ENCODE measurements at regions not wholly inside any gene's neighbourhood (a gene's known extent, or its start where the extent isn't known, plus 50 kb on each side); places are given as distances from the start of the nearest gene placed in this dataset.

- POLR2A ChIA-PET (ENCODE audit: unreplicated experiment) = interaction anchor here (0.6 kb wide), 1 partner anchor 291 kb away, joined by 4 read pairs; no protein-coding TSS in a partner anchor
- BruUV-seq (replicated peaks) = no TSS peak
- no peak overlapping the region for H3K27ac ChIP-seq
- H4K20me1 ChIP-seq (ENCODE audit: insufficient read depth) = no peaks in the 10 kb centered on the region
- no peaks in the 10 kb centered on the region for H3K4me1 ChIP-seq (replicated peaks; ENCODE audit: insufficient read depth)
- CTCF ChIA-PET = no interaction called here
- TF ChIP-seq, protein P1, sequence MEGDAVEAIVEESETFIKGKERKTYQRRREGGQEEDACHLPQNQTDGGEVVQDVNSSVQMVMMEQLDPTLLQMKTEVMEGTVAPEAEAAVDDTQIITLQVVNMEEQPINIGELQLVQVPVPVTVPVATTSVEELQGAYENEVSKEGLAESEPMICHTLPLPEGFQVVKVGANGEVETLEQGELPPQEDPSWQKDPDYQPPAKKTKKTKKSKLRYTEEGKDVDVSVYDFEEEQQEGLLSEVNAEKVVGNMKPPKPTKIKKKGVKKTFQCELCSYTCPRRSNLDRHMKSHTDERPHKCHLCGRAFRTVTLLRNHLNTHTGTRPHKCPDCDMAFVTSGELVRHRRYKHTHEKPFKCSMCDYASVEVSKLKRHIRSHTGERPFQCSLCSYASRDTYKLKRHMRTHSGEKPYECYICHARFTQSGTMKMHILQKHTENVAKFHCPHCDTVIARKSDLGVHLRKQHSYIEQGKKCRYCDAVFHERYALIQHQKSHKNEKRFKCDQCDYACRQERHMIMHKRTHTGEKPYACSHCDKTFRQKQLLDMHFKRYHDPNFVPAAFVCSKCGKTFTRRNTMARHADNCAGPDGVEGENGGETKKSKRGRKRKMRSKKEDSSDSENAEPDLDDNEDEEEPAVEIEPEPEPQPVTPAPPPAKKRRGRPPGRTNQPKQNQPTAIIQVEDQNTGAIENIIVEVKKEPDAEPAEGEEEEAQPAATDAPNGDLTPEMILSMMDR (conservative IDR thresholded peaks at IDR 0.05) = no peak
- TF ChIP-seq EZH2 (IDR thresholded peaks at IDR 0.05; ENCODE audit: low read depth) = no peak
- no peak overlapping the region for H2AFZ ChIP-seq
- no peaks in the 10 kb centered on the region for H3K27me3 ChIP-seq (ENCODE audit: insufficient read depth, low read depth)
- no peak for DNase-seq
- no peaks in the 10 kb centered on the region for H3K36me3 ChIP-seq (ENCODE audit: low read depth)
- H3K4me3 ChIP-seq = no peak overlapping the region
- no peaks in the 10 kb centered on the region for H3K79me2 ChIP-seq (ENCODE audit: low read depth)
- H3K9me2 ChIP-seq (ENCODE audit: insufficient read depth) = no peaks in the 10 kb centered on the region; the same call in none of the 2 replicates
- intact Hi-C loops (cut with micrococcal nuclease; ENCODE audit: unreplicated experiment) = no loop called here
- H3F3A ChIP-seq (ENCODE audit: insufficient read depth, low read depth) = no peaks in the 10 kb centered on the region
- H3K9me3 ChIP-seq (ENCODE audit: insufficient read depth, low read depth) = no peaks in the 10 kb centered on the region
- H3K4me2 ChIP-seq = no peak overlapping the region
Measured at GRCh38 chr20:40050596-40050995, 638.4 kb downstream of the MAFB start.

GRCh38 chr20:40049854-40050253 lies 639.2 kb downstream of the MAFB start:
- H3K27me3 ChIP-seq (ENCODE audit: insufficient read depth, low read depth) = no peaks in the 10 kb centered on the region
- DNase-seq = no peak
- no peak for TF ChIP-seq EZH2 (IDR thresholded peaks at IDR 0.05; ENCODE audit: low read depth)
- TF ChIP-seq, protein P1 (conservative IDR thresholded peaks at IDR 0.05) = no peak
- no TSS peak for BruUV-seq (replicated peaks)
- no peaks in the 10 kb centered on the region; the same call in none of the 2 replicates for H3K9me2 ChIP-seq (ENCODE audit: insufficient read depth)
- no peaks in the 10 kb centered on the region for H3K4me1 ChIP-seq (replicated peaks; ENCODE audit: insufficient read depth)
- CTCF ChIA-PET = no interaction called here
- no peak overlapping the region for H3K27ac ChIP-seq
- H3K4me3 ChIP-seq = no peak overlapping the region
- intact Hi-C loops (cut with micrococcal nuclease; ENCODE audit: unreplicated experiment) = no loop called here
- H3K36me3 ChIP-seq (ENCODE audit: low read depth) = no peaks in the 10 kb centered on the region
- H3K79me2 ChIP-seq (ENCODE audit: low read depth) = no peaks in the 10 kb centered on the region
- POLR2A ChIA-PET (ENCODE audit: unreplicated experiment) = no interaction called here
- H4K20me1 ChIP-seq (ENCODE audit: insufficient read depth) = no peaks in the 10 kb centered on the region
- H3K4me2 ChIP-seq = no peak overlapping the region
- H3K9me3 ChIP-seq (ENCODE audit: insufficient read depth, low read depth) = no peaks in the 10 kb centered on the region
- no peaks in the 10 kb centered on the region for H3F3A ChIP-seq (ENCODE audit: insufficient read depth, low read depth)
- no peak overlapping the region for H2AFZ ChIP-seq

DNA sequence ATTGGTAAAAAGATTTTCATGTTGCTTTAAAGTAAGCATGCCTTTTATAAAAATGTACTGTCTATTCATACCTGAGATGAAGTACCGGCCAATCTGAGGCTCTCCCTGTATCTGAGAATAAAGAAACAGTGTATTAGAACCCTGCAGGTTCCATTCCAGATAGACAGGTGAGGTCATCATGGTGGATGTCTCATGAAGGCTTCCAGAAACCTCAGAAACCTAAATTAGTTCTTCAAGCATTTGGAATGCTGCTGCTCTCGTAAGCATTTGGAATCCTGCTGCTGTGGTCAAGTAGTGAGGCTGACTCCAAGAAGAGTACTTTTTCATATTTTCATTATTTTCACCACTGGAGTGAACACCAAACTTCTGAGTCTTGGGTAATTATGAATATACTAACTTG lies 642.3 kb downstream of the MAFB start:
- H3K4me1 ChIP-seq (replicated peaks; ENCODE audit: insufficient read depth) = no peaks in the 10 kb centered on the region
- no peak overlapping the region for H3K4me3 ChIP-seq
- no peak overlapping the region for H3K4me2 ChIP-seq
- no peaks in the 10 kb centered on the region for H3K27me3 ChIP-seq (ENCODE audit: insufficient read depth, low read depth)
- no peaks in the 10 kb centered on the region for H3K36me3 ChIP-seq (ENCODE audit: low read depth)
- H3K79me2 ChIP-seq (ENCODE audit: low read depth) = no peaks in the 10 kb centered on the region
- ChIA-PET CTCF (no interaction called here), POLR2A (ENCODE audit: unreplicated experiment) (no interaction called here)
- intact Hi-C loops (cut with micrococcal nuclease; ENCODE audit: unreplicated experiment) = no loop called here
- TF ChIP-seq EZH2 (IDR thresholded peaks at IDR 0.05; ENCODE audit: low read depth) = no peak
- TF ChIP-seq, protein P1 (conservative IDR thresholded peaks at IDR 0.05) = no peak
- no TSS peak for BruUV-seq (replicated peaks)
- no peak overlapping the region for H3K27ac ChIP-seq
- H3K9me2 ChIP-seq (ENCODE audit: insufficient read depth) = no peaks in the 10 kb centered on the region; the same call in 1 of the 2 replicates
- no peak for DNase-seq
- H3F3A ChIP-seq (ENCODE audit: insufficient read depth, low read depth) = no peaks in the 10 kb centered on the region
- H2AFZ ChIP-seq = no peak overlapping the region
- H4K20me1 ChIP-seq (ENCODE audit: insufficient read depth) = no peaks in the 10 kb centered on the region
- H3K9me3 ChIP-seq (ENCODE audit: insufficient read depth, low read depth) = no peaks in the 10 kb centered on the region
